Pancreas (tissue), 10 donors: ENCODE measurements at regions not wholly inside any gene's neighbourhood (a gene's known extent, or its start where the extent isn't known, plus 50 kb on each side); places are given as distances from the start of the nearest gene placed in this dataset.
"Not testable (repeated sequence)": the region's sequence is repeated elsewhere in the genome, so short reads cannot be mapped to it uniquely, and the experiment has no call there.

Source experiments
- ATAC-seq, 4 donors: fragments of 200-7000 bp; cut with Tn5 transposase; one replicate each; pipeline versions ENCODE4 v1.8.0 to v1.9.1; 2020; ENCODE audit warnings: mild to moderate bottlenecking in 4 of 4, moderate library complexity in 4 of 4
- DNase-seq, 6 donors: peaks; one replicate each; pipeline ENCODE4 v3.0.0-alpha.2; 2020
- FAIRE-seq: peaks from 2 replicates; lab custom pipeline; 2012; peaks lifted over from hg19 to GRCh38; lab: Jason Lieb, UNC
- H3K27ac ChIP-seq, 4 donors: fragments of 200-600 bp; sonication (generic); 1 replicate in 3 of 4; 2 replicates in 1 of 4; pipeline versions ENCODE4 v1.5.0 to v1.8.0; 2020
- H3K27me3 ChIP-seq, 4 donors: fragments of 200-600 bp; one replicate each; pipeline ENCODE4 v1.8.0; 2021
- H3K36me3 ChIP-seq, 3 donors: fragments of 200-600 bp; sonication (generic) in 1 of 3; one replicate each; pipeline versions ENCODE4 v1.5.0 to v1.8.0; 2020 to 2021
- H3K4me1 ChIP-seq, 3 donors: fragments of 200-600 bp; one replicate each; pipeline ENCODE4 v1.8.0; 2021
- H3K4me3 ChIP-seq, 4 donors: fragments of 200-600 bp; sonication (generic) in 2 of 4; one replicate each; pipeline versions ENCODE4 v1.5.0 to v1.8.0; 2020 to 2021
- H3K9me3 ChIP-seq, 4 donors: fragments of 200-600 bp; one replicate each; pipeline ENCODE4 v1.8.0; 2021
- CTCF ChIP-seq, 4 donors: fragments of 200-600 bp; sonication (generic) in 3 of 4; IDR thresholded peaks; one replicate each; pipeline versions ENCODE4 v1.5.0 to v1.8.0; 2021; ENCODE audit warnings: antibody characterized with exemption in 4 of 4
- WGBS, 2 donors: extraction: QIAGEN DNeasy Blood & Tissue Kit; methylation state at CpG; one replicate each; pipeline ENCODE4 v1.1.7; 2013; 5-methylcytosine and 5-hydroxymethylcytosine counted together
- intact Hi-C, 3 donors: fragments of 100-400 bp; cut with DNase I; formaldehyde crosslinking; loops; one replicate each; pipeline versions ENCODE4 v1.11.1 to v1.14.2; 2022
- donor health status: healthy with polysubstance abuse.
- donor health status: DM: no; HTN: no; CAD: no; lungs with moderate emphysema.
- donor health status: DM: no; HTN: no; CAD: no.
- donor health status: control.
- donor health status: control.
- donor health status: Bipolar disorder and iron deficiency.
- donor health status: DM: yes; HTN: yes; CAD: no.
- donor health status: DM: no; HTN: no; CAD: no.
- donor health status: DM: no; HTN: no; CAD: no.
- donor health status: DM: yes; HTN: yes; CAD: no.

- peak in 1 of 6 donors; percentile 42 for DNase-seq
- Histone ChIP-seq H3K4me3 (no peak overlapping the region), H3K27ac (no peak overlapping the region), H3K27me3 (no peaks in the 10 kb centered on the region), H3K9me3 (no peaks in the 10 kb centered on the region), H3K4me1 (peaks cover 5 to 9% (median 6%) of the 10 kb centered on the region in 3 donors), H3K36me3 (no peaks in the 10 kb centered on the region)
- 89 to 91% methylated on average over 32 to 33 of the region's 33 CpGs for WGBS, 2 donors
- ATAC-seq, result no peak
- intact Hi-C loops, result no loop called here
- no peak for TF ChIP-seq CTCF (IDR thresholded peaks at IDR 0.05)
- no peak for FAIRE-seq
These were observed 93.5 kb downstream of the NPIPB11 start for GRCh38 chr16:29312835-29313558.

- ATAC-seq, intact Hi-C loops, H3K4me3 ChIP-seq, H3K27ac ChIP-seq, H3K27me3 ChIP-seq, H3K4me1 ChIP-seq, FAIRE-seq, H3K9me3 ChIP-seq, H3K36me3 ChIP-seq: not testable (repeated sequence)
- WGBS, 2 donors, result 90 to 94% methylated on average over 18 of the region's 18 CpGs
- DNase-seq, result peak in 1 of 6 donors; percentile 72
These were observed 94.2 kb downstream of the NPIPB11 start for GRCh38 chr16:29312345-29312675.

- peak in 1 of 4 donors; percentile 2 for ATAC-seq
- WGBS, 2 donors, result 93 to 95% methylated on average over 20 of the region's 20 CpGs
- FAIRE-seq, result no peak
- Histone ChIP-seq H3K4me3 (no peak overlapping the region), H3K36me3 (no peaks in the 10 kb centered on the region), H3K9me3 (no peaks in the 10 kb centered on the region), H3K27ac (peak overlapping the region; percentile 67 to 85 (median 75)), H3K4me1 (peaks cover 5 to 9% (median 6%) of the 10 kb centered on the region in 3 donors), H3K27me3 (no peaks in the 10 kb centered on the region)
- intact Hi-C loops, result no loop called here
- peak in 2 of 6 donors; percentile 38 to 50 for DNase-seq
- TF ChIP-seq CTCF (IDR thresholded peaks at IDR 0.05), result no peak
These were observed 94.8 kb downstream of the NPIPB11 start for GRCh38 chr16:29311461-29312344.

GRCh38 chr16:29310852-29311314, 95.6 kb downstream of the NPIPB11 start:
- H3K9me3 ChIP-seq, result no peaks in the 10 kb centered on the region
- no peaks in the 10 kb centered on the region for H3K27me3 ChIP-seq
- peak; percentile 91 to 95 (median 94) for ATAC-seq
- no peak for FAIRE-seq
- peak in 1 of 4 donors; percentile 6 for TF ChIP-seq CTCF (IDR thresholded peaks at IDR 0.05)
- H3K4me1 ChIP-seq, result peaks cover 5 to 9% (median 6%) of the 10 kb centered on the region in 3 donors
- peak; percentile 70 to 93 (median 84) for DNase-seq
- no peaks in the 10 kb centered on the region for H3K36me3 ChIP-seq
- H3K27ac ChIP-seq, result peak overlapping the region; percentile 67 to 85 (median 75)
- intact Hi-C loops, result no loop called here
- 18 to 20% methylated on average over 11 of the region's 11 CpGs for WGBS, 2 donors
- H3K4me3 ChIP-seq, result no peak overlapping the region

GRCh38 chr16:29310243-29310642, 96.3 kb downstream of the NPIPB11 start:
- H3K4me3 ChIP-seq, FAIRE-seq, intact Hi-C loops, ATAC-seq, H3K4me1 ChIP-seq, H3K9me3 ChIP-seq, H3K27me3 ChIP-seq, H3K36me3 ChIP-seq: not testable (repeated sequence)
- peak overlapping the region in 3 of 4 donors; percentile 69 to 85 (median 81) for H3K27ac ChIP-seq
- peak in 1 of 6 donors; percentile 37 for DNase-seq
- 93 to 96% methylated on average over 8 to 9 of the region's 9 CpGs for WGBS, 2 donors

DNA sequence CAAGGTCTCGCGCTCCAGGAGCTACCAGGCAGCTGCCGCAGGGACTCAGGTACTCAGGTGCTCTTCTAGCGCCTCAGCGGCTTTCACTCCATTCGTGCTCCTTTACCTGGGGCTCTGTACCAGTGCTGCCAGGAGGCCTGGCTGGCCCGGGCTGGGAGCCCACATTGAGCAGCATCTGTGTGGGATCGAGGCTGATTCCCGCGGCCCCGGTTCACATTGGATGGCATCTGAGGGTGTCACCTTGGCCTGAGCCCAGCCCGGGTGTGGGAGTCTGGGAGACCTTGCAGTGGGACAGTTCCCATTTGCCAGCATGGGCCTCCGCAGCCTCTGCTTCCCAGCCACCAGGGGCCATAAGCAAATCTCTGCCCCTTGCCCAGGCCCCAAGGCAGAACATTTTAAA, 96.9 kb downstream of the NPIPB11 start:
- intact Hi-C loops, H3K27me3 ChIP-seq, H3K36me3 ChIP-seq, FAIRE-seq, H3K4me3 ChIP-seq, H3K27ac ChIP-seq, H3K9me3 ChIP-seq, H3K4me1 ChIP-seq: not testable (repeated sequence)
- ATAC-seq (peak in 1 of 4 donors; percentile 6), DNase-seq (peak in 2 of 6 donors; percentile 49 to 85)
- 69 to 83% methylated on average over 11 to 13 of the region's 13 CpGs for WGBS, 2 donors
